ENCODE measurements at regions not wholly inside any gene's neighbourhood (a gene's known extent, or its start where the extent isn't known, plus 50 kb on each side); places are given as distances from the start of the nearest gene placed in this dataset.

- Mint-ChIP-seq H3K4me1 (ENCODE audit: unreplicated experiment) (no peaks in the 10 kb centered on the region), H3K27me3 (no peaks in the 10 kb centered on the region), H3K27ac (no peak overlapping the region), H3K4me3 (no peak overlapping the region), H3K9me3 (no peaks in the 10 kb centered on the region), H3K36me3 (no peaks in the 10 kb centered on the region)
- no peak for DNase-seq (ENCODE audit: extremely low spot score, unreplicated experiment)
- TF ChIP-seq CTCF (conservative IDR thresholded peaks at IDR 0.05): no peak
Measured at GRCh38 chr5:87640902-87641301, 228.2 kb upstream of the CCNH start.

- Mint-ChIP-seq H3K27me3 (no peaks in the 10 kb centered on the region), H3K4me1 (ENCODE audit: unreplicated experiment) (no peaks in the 10 kb centered on the region), H3K36me3 (no peaks in the 10 kb centered on the region), H3K9me3 (no peaks in the 10 kb centered on the region), H3K27ac (no peak overlapping the region), H3K4me3 (no peak overlapping the region)
- no peak for DNase-seq (ENCODE audit: extremely low spot score, unreplicated experiment)
- TF ChIP-seq CTCF (conservative IDR thresholded peaks at IDR 0.05): no peak
Measured at GRCh38 chr5:87627363-87627762, 214.6 kb upstream of the CCNH start.

- DNase-seq (ENCODE audit: extremely low spot score, unreplicated experiment): no peak
- no peak overlapping the region for H3K4me3 Mint-ChIP-seq
- H3K27ac Mint-ChIP-seq: no peak overlapping the region
- no peaks in the 10 kb centered on the region for H3K27me3 Mint-ChIP-seq
- TF ChIP-seq CTCF (conservative IDR thresholded peaks at IDR 0.05): no peak
- no peaks in the 10 kb centered on the region for H3K36me3 Mint-ChIP-seq
- H3K4me1 Mint-ChIP-seq (ENCODE audit: unreplicated experiment): no peaks in the 10 kb centered on the region
- H3K9me3 Mint-ChIP-seq: peaks cover 5% of the 10 kb centered on the region
Measured at GRCh38 chr5:87608385-87608784, 195.7 kb upstream of the CCNH start.

- TF ChIP-seq CTCF (conservative IDR thresholded peaks at IDR 0.05): no peak
- Mint-ChIP-seq H3K9me3 (no peaks in the 10 kb centered on the region), H3K27ac (no peak overlapping the region), H3K27me3 (no peaks in the 10 kb centered on the region), H3K36me3 (no peaks in the 10 kb centered on the region), H3K4me1 (ENCODE audit: unreplicated experiment) (no peaks in the 10 kb centered on the region), H3K4me3 (no peak overlapping the region)
- no peak for DNase-seq (ENCODE audit: extremely low spot score, unreplicated experiment)
Measured at GRCh38 chr5:87605663-87606062, 192.9 kb upstream of the CCNH start.

- no peaks in the 10 kb centered on the region for H3K4me1 Mint-ChIP-seq (ENCODE audit: unreplicated experiment)
- TF ChIP-seq CTCF (conservative IDR thresholded peaks at IDR 0.05): no peak
- H3K4me3 Mint-ChIP-seq: no peak overlapping the region
- DNase-seq (ENCODE audit: extremely low spot score, unreplicated experiment): no peak
- no peak overlapping the region for H3K27ac Mint-ChIP-seq
- H3K36me3 Mint-ChIP-seq: no peaks in the 10 kb centered on the region
- no peaks in the 10 kb centered on the region for H3K27me3 Mint-ChIP-seq
- peaks cover 13% of the 10 kb centered on the region for H3K9me3 Mint-ChIP-seq
Measured at GRCh38 chr5:87599778-87600177, 187.0 kb upstream of the CCNH start.

- Mint-ChIP-seq H3K36me3 (no peaks in the 10 kb centered on the region), H3K4me1 (ENCODE audit: unreplicated experiment) (no peaks in the 10 kb centered on the region), H3K4me3 (no peak overlapping the region), H3K9me3 (peaks cover 13% of the 10 kb centered on the region), H3K27ac (no peak overlapping the region), H3K27me3 (no peaks in the 10 kb centered on the region)
- no peak for DNase-seq (ENCODE audit: extremely low spot score, unreplicated experiment)
- TF ChIP-seq CTCF (conservative IDR thresholded peaks at IDR 0.05): no peak
Measured at GRCh38 chr5:87598460-87598859, 185.7 kb upstream of the CCNH start.

Measured in type B pancreatic cell (in vitro differentiated cells).